KMS-11 (cell line): ENCODE measurements at regions not wholly inside any gene's neighbourhood (a gene's known extent, or its start where the extent isn't known, plus 50 kb on each side); places are given as distances from the start of the nearest gene placed in this dataset.

Source experiments
- H2AFZ ChIP-seq: fragments of 200-600 bp; sonication (generic); 2 replicates; pipeline ENCODE4 v1.6.1; 2016; ENCODE audit warnings: antibody characterized with exemption, mixed run types, low read depth
- H3K27ac ChIP-seq: fragments of 200-600 bp; sonication (generic); 2 replicates; pipeline ENCODE4 v1.6.1; 2016; ENCODE audit warnings: mild to moderate bottlenecking, mixed run types
- H3K27me3 ChIP-seq: fragments of 200-600 bp; sonication (generic); 2 replicates; pipeline ENCODE4 v1.6.1; 2017; ENCODE audit warnings: mild to moderate bottlenecking, low read depth, mixed run types, moderate library complexity; ENCODE audit not compliant: insufficient read depth
- H3K36me3 ChIP-seq: fragments of 200-600 bp; sonication (generic); 2 replicates; pipeline ENCODE4 v1.6.1; 2017; ENCODE audit warnings: mild to moderate bottlenecking, mixed run types; ENCODE audit not compliant: insufficient read depth
- H3K4me1 ChIP-seq: fragments of 200-600 bp; sonication (generic); 2 replicates; pipeline ENCODE4 v1.6.1; 2016; ENCODE audit warnings: mild to moderate bottlenecking, low read depth, mixed run types; ENCODE audit not compliant: poor library complexity, severe bottlenecking
- H3K4me2 ChIP-seq: fragments of 200-600 bp; sonication (generic); 2 replicates; pipeline ENCODE4 v1.7.0; 2016; ENCODE audit warnings: mild to moderate bottlenecking, mixed run types
- H3K4me3 ChIP-seq: fragments of 200-600 bp; sonication (generic); IDR thresholded peaks from 2 replicates; pipeline ENCODE4 v1.6.1; 2017; ENCODE audit warnings: low read depth, low read length, mixed read lengths; ENCODE audit not compliant: insufficient read depth
- H3K79me2 ChIP-seq: fragments of 200-600 bp; sonication (generic); 2 replicates; pipeline ENCODE4 v1.6.1; 2016; ENCODE audit warnings: low read depth, mixed run types; ENCODE audit not compliant: insufficient read depth
- H3K9ac ChIP-seq: fragments of 200-600 bp; sonication (generic); 2 replicates; pipeline ENCODE4 v1.6.1; 2016; ENCODE audit warnings: mild to moderate bottlenecking, mixed run types
- H4K20me1 ChIP-seq: fragments of 200-600 bp; sonication (generic); 2 replicates; pipeline ENCODE4 v1.6.1; 2016; ENCODE audit warnings: mild to moderate bottlenecking, mixed run types; ENCODE audit not compliant: insufficient read depth
- CTCF ChIP-seq: fragments of 200-600 bp; sonication (generic); conservative IDR thresholded peaks from 2 replicates; pipeline ENCODE4 v1.6.1; 2017; ENCODE audit warnings: low read depth, mild to moderate bottlenecking, antibody characterized with exemption, low read length, moderate library complexity, mixed read lengths

GRCh38 chr19:29013988-29014387 is 199.0 kb downstream of the UQCRFS1 start:
- TF ChIP-seq CTCF: no peak
- H3K27ac ChIP-seq: no peak overlapping the region
- H4K20me1 ChIP-seq: no peaks in the 10 kb centered on the region
- H3K4me2 ChIP-seq: no peak overlapping the region
- no peaks in the 10 kb centered on the region for H3K4me1 ChIP-seq
- H3K36me3 ChIP-seq: no peaks in the 10 kb centered on the region
- H3K27me3 ChIP-seq: no peaks in the 10 kb centered on the region
- H3K9ac ChIP-seq: no peak overlapping the region
- H3K79me2 ChIP-seq: no peaks in the 10 kb centered on the region
- no peak overlapping the region for H3K4me3 ChIP-seq
- H2AFZ ChIP-seq: no peak overlapping the region

- no peaks in the 10 kb centered on the region for H3K36me3 ChIP-seq
- H3K4me2 ChIP-seq: no peak overlapping the region
- H4K20me1 ChIP-seq: no peaks in the 10 kb centered on the region
- no peaks in the 10 kb centered on the region for H3K79me2 ChIP-seq
- no peak for TF ChIP-seq CTCF
- no peak overlapping the region for H3K4me3 ChIP-seq
- H3K27me3 ChIP-seq: no peaks in the 10 kb centered on the region
- H3K27ac ChIP-seq: no peak overlapping the region
- H3K9ac ChIP-seq: no peak overlapping the region
- no peak overlapping the region for H2AFZ ChIP-seq
- no peaks in the 10 kb centered on the region for H3K4me1 ChIP-seq
These were observed 199.6 kb downstream of the UQCRFS1 start for GRCh38 chr19:29013325-29013724.

- H3K4me2 ChIP-seq: no peak overlapping the region
- H3K27ac ChIP-seq: no peak overlapping the region
- H3K9ac ChIP-seq: no peak overlapping the region
- no peaks in the 10 kb centered on the region for H3K36me3 ChIP-seq
- no peaks in the 10 kb centered on the region for H3K4me1 ChIP-seq
- no peaks in the 10 kb centered on the region for H3K79me2 ChIP-seq
- TF ChIP-seq CTCF: no peak
- no peaks in the 10 kb centered on the region for H3K27me3 ChIP-seq
- H2AFZ ChIP-seq: no peak overlapping the region
- H4K20me1 ChIP-seq: no peaks in the 10 kb centered on the region
- H3K4me3 ChIP-seq: no peak overlapping the region
These were observed 200.5 kb downstream of the UQCRFS1 start for GRCh38 chr19:29012457-29012856.

- H2AFZ ChIP-seq: no peak overlapping the region
- no peaks in the 10 kb centered on the region for H3K36me3 ChIP-seq
- H3K9ac ChIP-seq: no peak overlapping the region
- no peak overlapping the region for H3K27ac ChIP-seq
- no peaks in the 10 kb centered on the region for H3K4me1 ChIP-seq
- no peak for TF ChIP-seq CTCF
- no peaks in the 10 kb centered on the region for H4K20me1 ChIP-seq
- no peak overlapping the region for H3K4me3 ChIP-seq
- no peaks in the 10 kb centered on the region for H3K27me3 ChIP-seq
- H3K4me2 ChIP-seq: no peak overlapping the region
- H3K79me2 ChIP-seq: no peaks in the 10 kb centered on the region
These were observed 202.7 kb downstream of the UQCRFS1 start for GRCh38 chr19:29010276-29010675.
